Bone marrow (tissue), 2 donors: ENCODE measurements at regions not wholly inside any gene's neighbourhood (a gene's known extent, or its start where the extent isn't known, plus 50 kb on each side); places are given as distances from the start of the nearest gene placed in this dataset.

Experiments
- DNase-seq, 2 donors: peaks; one replicate each; lab custom pipeline; 2025; lab: John Stamatoyannopoulos, UW

DNA sequence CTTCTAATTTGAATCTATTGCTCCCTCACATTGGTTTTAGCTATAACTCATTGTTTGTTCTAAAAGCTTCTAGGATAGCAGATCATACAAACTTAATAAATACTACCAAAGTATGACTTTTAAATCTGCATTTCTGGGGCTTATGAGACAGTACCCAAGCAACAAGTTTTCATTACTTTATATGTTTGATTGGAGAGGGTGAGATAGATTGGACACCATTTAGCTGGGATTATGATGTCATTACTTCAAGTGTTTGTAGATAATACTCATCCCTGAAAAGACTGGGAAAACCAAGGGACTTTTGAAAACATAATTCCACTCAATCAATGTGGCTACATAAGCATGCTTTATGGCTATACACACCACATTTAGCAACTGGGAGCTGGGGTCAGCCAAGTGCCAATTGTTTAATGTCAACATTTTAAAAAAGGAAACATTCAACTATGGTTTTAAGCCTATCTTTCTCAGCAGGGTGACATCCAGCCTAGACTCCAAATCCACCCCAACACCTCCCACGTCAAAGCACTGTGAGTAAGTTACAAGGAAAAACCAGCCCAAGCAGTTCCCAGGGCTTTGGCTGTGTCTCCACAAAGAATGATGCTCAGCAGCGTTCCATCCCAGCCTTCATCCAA, 119.9 kb downstream of the ETAA1 start:
- no peak for DNase-seq

DNA sequence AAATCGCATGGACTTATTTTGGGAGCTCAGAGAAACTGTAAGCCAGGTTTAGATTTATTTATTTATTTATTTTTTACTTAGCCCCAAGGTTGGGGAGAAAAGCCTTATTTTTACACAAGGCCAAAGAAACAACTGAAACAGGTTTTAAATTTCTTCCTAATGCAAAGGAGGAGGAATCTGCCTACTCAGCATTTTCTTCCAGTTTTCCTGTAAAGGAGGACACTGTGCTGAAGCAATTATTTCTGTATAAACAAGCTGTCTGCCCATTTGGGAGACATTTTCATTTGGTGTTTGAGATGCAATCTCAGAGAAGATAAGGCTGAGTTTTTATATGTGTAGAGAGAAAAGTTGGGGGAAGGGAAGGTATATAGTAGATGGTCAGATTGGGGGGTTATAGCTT, 125.0 kb downstream of the ETAA1 start:
- no peak for DNase-seq

DNA sequence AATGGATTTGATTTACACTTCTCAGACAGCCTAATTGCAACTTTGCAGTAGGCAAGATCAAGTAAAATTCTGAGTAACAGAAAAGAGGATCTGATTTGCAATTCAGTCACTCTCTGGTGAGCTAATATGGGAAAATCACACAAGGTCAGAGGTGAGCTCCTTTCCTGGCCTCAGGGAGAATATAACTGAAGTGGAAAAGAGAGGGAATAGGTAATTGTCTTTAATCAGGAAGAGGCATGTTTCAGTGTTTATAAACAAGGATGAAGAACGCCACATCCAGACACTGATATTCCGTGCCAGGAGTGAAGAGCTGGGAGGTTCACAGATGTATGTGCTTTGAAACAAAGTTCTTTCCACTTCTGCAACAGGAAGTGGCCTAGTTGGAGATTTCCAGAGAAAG, 127.1 kb downstream of the ETAA1 start:
- DNase-seq, result no peak

DNA sequence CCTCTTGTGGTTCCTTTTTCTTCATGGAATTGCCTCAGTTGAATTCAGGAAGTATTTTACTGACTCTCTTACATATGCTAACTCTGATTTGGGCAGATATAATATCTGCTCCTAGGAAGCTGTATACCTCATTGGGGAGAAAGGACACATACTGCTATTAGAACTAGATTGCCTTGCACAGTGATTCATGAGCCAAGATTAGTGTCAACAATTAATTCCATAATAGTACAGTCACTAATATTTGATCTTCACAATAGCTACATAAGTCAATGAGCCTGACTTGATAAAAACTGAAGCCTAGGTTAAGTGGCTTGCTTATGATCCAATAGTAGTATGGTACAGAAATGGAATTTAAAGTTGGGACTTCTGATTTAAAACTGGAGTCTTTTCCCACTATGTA, 127.6 kb downstream of the ETAA1 start:
- no peak for DNase-seq

DNA sequence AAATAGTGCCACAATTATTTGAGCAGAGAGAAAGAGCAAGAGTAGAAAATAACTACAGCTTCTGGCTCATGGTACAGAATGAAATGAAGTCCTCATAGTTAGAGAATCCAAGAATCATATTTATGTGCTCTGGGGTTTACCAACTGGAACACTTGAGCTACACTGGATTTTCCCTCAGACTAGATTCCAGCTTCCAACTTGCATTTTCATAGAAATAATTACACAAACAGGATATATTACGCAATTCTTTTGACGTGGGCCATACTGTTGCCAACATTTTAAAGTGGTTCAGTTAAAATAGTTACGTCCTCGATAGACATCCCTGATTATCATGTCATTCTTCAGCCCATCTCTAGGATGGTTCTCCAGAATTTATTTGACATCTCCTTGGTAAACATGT, 129.2 kb downstream of the ETAA1 start:
- no peak for DNase-seq

DNA sequence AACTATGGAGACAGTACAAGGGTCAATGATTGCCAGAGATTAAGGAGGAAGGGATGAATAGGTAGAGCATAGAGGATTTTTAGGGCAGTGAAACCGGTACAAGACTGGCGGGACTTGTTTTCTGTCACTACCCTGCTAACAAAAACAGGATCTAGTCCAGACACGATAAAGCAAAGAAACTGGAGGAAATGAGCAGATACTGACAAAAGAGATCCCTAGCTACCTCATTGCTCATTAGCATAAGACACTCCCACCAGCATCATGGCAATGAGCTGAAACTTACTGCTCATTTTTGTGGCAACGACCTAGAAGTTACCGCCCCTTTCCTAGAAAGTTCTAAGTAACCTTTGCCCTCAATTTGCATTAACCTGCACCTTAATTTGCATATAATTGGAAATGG, 131.2 kb downstream of the ETAA1 start:
- DNase-seq, result no peak

DNA sequence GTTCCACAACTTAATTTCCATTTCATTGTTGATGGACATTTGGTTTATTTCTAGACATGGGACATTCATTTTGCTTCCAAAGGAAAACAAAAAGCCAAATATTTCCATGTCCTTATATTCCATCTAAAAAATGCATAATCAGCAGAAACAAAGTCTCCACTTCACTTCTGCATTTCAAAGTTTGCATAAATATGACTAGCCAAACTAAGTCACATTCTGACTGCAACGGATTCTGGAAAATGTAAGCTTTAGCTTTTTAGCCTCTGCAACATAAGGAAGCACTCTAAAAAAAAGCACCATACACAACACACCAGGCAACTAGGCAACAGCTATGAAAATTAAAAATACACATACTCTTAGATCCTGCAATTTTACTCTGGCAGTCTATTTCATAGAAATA, 135.3 kb downstream of the ETAA1 start:
- no peak for DNase-seq

DNA sequence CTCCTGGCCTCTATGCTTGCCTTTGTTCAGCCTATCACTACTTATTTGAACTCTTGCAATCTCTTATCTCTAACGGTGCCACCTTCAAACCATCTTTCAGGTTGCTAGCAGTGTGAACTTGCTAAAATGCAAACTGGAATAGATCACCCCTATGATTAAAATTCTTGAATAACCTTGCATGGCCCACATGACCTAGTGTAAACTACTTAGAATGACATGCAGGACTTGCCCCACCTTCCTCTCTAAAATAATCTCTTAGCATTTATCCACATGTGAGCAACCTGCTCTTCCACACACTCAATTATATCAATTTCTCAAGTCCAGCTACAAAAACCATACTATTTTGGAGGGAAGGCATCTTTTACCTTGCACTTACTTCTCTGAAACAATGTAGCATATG, 137.6 kb downstream of the ETAA1 start:
- no peak for DNase-seq

DNA sequence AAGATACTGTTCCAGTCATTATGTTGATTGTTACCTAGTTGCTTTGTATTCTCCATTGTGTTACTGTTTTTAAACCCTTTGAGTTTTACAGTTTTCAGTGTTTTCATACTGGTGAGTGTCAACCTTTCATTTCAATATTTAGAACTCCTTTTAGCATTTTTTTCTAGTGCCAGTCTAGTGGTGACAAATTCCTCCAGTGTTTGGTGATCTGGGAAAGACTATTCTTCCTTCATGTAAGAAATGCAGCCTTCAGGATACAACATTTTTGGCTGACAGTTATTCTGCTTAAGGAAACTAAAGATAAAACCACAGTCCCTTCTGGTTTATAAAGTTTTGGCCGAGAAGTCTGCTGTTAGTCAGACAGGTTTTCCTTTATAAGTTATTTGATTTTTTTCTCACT, 143.8 kb downstream of the ETAA1 start:
- no peak for DNase-seq

DNA sequence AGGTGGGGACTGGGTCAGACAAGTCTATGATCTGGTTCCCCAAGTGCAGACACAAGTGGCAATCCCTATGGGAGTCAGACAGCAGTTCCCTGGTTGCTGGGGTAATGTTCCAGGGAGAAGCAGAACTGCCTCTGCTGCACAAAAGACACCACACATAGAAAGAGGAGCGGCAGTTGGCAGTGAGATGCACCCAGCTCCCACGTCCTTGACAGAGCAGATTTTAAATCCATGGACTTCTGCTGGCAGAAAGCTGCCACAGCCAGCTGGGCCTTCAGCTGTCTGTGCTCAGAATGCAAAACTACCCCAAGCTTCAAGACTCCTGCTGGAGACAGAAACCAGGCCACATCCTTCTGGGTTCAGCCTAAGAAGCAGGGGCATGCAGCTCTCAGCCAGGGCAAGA, 147.2 kb downstream of the ETAA1 start:
- DNase-seq, result no peak

DNA sequence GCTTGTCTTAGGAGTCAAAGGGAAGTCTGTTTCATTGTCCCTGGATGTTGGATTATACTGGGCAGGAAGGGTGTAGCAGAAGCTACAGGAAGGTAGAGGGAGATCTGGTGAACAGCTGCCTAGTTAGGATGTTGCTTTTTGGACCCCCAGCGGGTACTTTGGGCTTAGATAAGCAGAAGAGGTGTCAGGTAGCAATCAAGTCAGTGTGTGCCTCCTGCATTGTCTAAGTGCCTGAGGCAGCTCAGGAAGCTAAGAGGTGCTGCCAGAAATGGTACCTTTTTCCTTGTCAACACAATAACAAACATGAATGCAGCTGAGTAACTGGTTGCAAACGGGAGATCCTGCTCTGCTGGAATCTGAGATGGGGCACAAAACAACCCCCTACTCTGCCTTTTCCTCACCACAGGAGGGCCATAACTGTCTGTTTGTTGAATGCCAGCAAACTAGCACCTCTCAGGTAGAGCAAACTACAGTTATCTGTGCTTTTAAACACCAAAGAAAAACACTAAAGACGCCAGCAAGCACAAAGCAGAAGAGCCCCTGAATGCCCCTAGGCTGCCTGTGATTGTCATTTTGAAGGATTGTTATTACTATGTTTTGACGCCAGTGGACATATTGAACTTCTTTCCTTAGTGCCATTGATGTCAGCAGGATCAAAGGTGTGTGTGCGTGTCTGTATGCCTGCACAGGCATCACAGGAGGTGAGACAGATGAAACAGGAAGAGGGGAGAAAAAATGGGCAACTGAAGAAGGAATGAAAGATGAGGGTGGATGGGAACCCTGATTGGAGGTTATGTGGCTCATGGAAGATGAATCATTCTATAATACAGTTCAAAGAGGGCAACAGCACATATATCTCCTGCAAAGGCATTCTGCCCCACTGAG, 151.4 kb downstream of the ETAA1 start:
- no peak for DNase-seq

DNA sequence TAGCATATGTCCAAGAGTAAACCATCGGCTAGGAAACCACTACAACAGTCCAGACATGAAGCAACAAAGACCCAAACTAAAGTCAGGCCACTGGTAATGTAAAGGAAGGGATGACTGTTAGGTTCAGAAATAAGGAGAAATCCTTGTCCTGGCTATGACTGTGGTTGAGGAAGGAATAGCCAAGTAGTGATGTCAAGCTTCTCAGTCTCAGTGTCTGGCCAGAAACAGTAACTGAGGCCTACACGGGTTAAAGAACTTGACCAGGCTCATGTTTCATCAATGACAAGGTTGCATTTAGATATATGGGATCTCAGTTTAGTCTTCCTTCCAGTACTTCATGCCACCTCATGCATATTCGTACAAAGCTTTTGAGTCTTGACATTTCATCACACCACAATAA, 162.0 kb downstream of the ETAA1 start:
- DNase-seq, result no peak

DNA sequence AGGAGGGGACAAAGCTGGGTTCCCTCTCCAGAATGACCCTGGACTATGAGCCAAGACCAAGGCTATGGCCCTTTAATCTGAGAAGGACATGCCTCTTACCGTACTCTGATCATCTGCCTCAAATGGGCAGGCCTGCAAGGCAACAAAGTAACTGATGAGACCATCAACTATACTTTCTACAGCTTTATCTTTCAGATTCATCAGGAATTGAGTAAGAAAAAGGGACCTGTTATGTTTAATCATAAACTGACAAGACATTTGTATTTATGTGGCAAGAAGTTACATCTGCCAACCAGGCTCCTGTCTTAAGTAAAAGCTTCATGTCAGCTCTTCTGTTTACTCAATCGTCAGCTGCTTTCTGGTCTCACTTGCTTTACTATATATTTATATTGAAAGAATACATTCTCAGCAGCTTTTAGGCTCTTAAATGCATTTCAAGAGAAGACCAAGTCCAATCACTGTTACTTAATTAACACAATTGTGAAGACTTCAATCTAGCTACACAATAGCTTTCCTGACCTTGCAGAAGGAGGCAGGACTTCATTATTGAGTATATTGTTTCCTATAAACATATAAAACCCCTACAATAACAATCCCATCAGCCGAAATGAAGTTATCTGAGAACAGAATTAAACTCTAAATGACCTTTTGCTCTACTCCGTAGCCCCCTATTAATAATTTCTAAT, 163.8 kb downstream of the ETAA1 start:
- no peak for DNase-seq

DNA sequence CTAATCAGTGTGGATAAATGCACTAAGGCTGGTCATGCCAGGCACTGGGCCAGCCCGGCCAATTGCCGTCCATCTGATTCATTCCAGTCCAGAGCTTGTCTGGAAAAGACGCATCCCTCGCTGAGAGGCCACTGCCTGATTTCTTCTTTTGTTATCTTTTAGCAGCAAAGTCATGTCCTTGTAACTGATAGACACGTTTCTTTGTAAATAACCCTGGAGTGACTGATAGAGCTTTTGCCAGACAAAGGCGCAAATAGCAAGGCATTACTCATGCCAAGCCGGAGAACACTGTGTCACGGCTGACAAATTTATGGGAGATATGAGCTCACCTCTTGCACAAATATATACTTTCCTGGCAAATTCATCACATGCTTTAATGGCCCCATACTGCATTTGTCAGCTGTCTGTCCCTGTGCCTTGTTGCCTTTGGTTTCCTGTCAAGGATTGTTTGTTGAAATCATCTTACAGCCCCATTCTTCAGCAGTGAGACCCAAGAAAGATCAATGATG, 164.4 kb downstream of the ETAA1 start:
- no peak for DNase-seq

DNA sequence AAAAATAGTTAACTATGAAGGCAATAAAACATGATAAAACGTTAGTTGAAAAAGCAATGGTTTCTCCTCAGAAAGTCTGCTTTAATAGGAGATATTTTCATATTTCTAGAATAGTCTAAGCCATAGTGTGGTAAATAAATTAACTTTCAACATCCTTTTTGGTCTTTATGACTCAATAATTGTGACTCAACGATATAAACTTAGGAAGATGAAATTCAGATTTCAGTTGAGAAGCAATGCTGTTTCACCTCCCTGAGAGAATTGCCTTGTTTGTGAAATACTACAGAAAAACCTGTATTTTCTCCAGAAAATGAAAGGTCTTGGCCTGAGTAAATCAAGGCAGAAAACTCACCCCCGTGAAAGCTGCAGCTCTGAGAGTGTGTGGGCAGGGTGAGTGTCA, 166.9 kb downstream of the ETAA1 start:
- DNase-seq, result no peak

DNA sequence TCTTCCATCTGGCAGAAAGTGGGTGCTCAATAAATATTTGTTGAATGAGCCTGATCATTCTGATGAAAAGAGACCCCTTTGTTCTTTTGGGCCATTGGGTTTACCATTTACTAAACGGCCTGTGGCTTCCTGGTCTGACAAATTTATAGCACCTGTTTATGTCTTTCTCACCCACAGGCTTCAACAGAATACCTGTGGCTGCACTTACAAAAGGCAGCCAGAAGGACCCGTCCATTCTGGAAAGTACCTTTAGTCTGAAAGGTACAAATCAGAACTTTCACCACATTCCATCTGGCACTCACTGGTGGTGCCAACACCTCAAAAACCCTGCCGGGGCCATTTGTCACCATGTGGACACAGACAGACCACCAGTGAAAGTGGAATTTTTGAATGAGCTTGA, 167.5 kb downstream of the ETAA1 start:
- DNase-seq, result no peak

DNA sequence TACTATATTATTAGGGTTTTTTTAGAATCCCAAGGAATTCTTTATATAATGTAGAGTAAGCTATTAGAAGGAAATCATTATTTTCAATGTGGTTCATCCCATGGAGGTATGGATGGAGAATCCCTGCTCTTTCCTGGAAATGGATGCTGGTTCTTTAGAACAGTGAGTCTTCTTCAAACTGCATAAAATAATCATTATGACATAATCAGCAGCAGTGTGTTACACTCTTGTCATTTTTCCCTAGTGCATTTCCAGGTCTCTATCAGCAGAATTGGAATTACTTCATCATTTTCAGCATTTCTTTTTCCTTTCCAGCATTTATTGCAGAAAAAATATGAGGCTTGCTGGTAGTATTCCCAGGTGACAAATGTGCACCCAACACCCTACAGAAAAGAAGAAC, 168.1 kb downstream of the ETAA1 start:
- DNase-seq, result no peak

DNA sequence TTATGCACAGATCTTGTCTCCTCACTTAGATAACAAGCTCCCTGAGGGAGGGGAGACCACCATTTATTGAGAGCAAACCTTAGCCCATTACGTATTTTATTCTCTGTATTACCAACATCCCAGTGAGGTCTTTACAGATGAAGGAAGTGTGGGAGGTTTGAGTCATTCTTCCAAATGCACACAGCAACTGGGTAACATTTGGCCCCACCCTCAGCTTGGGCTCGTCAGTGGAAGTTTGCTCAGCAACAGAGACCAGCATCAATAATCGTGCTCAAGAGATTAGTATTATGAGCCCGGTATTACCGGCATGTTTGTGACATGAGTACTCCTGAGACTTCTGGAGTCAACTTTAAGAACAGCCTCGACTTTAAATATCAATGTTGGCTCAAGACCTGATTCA, 168.6 kb downstream of the ETAA1 start:
- no peak for DNase-seq

DNA sequence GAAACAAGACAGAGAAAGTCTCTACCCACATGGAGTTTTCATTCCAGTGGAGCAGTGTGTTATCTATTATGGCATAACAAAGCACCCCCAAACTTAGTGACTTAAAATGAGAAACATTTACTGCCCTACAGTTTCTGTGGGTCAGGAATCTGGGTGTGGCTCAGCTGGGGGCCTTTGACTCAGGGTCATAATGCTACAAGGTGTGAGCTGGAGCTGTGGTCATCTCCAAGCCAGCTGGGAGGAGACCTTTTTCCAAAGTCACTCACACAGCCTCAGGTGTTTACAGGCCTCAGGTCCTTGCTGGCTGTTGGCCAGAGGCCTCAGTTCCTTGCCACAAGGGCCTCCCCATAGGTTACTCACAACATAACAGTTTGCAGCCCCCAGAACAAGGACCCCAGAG, 169.2 kb downstream of the ETAA1 start:
- no peak for DNase-seq

DNA sequence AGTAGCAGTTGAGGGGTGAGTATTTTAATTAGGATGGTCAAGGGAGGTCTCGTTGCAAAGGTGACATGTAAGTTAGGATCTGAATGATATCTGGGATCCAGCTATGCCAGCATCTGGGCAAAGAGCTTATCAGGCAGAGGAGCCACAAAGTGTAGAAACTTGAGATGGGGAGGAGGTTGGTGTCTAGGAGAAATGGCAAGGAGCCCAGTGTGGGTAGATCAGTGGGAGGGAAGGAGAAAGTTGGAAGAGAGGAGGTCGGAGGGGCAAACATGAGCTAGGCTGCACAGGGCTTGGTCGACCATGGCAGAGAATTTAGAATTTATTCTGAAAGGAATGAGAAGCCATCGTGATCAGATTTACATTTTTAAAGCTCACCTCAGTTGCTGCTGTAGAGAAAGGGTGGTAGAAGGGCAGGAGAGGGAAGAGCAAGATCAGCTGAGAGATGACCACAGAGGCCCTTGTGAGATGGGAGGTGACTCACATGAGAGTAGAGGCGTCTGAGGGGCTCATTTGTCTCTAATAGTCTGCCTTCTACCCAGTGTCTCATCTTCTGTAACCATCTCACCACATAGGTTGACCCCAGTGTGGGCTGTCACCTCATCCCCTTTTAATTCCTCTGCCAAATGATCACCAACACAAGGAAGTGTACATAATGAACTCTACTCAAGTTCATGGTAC, 170.0 kb downstream of the ETAA1 start:
- no peak for DNase-seq

DNA sequence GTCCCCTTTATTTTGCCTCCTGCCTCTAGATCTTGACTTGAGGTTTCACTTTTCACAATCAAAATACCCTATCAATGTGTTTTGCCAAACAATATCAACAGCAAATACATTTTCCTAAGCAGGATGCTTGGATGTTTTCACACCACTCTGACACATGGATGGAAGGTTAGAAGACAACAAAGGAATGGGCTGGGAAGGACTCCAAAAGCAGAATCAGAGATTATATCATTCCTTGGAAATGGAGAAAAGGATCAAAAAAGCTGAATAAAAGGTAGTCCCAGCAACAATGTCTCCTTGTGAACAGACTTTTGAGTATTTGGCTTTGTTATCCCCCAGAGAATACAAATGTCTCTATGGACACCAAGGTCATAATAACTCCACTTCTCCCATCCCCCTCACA, 170.8 kb downstream of the ETAA1 start:
- DNase-seq, result no peak

DNA sequence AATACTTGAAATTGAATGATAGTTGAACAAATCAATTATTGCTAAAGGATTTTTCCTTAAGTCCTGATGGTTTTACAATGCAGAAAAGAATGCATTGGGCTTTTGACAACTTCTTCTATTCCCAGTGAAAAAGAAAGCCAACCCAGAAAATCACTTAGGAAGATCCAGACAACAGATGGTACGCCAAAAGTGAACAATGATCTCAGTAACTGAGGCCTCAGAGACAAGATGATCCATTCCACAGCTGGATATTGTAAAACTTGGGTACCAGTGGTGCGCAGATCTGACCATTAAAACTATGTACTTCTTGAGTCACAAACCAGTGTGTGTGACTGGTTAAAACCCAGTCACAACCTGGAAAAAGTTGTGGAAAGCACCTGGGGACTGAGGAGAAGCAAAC, 173.5 kb downstream of the ETAA1 start:
- no peak for DNase-seq
